Fibroblast of villous mesenchyme (primary cell): ENCODE measurements at regions not wholly inside any gene's neighbourhood (a gene's known extent, or its start where the extent isn't known, plus 50 kb on each side); places are given as distances from the start of the nearest gene placed in this dataset.

Experiments
- DNase-seq: peaks from one replicate; pipeline ENCODE4 v3.0.0-alpha.2; 2010; ENCODE audit warnings: low read depth
- H3K4me3 ChIP-seq: 2 replicates; pipeline ENCODE4 v1.5.1; 2011; ENCODE audit warnings: low read depth, mild to moderate bottlenecking, low read length
- CTCF ChIP-seq: IDR thresholded peaks from 2 replicates; pipeline ENCODE4 v1.5.1; 2012; ENCODE audit warnings: low read depth, mild to moderate bottlenecking, low read length; ENCODE audit not compliant: insufficient read depth

- no peak for TF ChIP-seq CTCF
- H3K4me3 ChIP-seq: no peak overlapping the region
These were observed 458.8 kb upstream of the NOVA1 start for GRCh38 chr14:27056586-27056985.

GRCh38 chr14:27061299-27061698 lies 463.5 kb upstream of the NOVA1 start:
- TF ChIP-seq CTCF: no peak
- no peak for DNase-seq
- no peak overlapping the region for H3K4me3 ChIP-seq

More at GRCh38 chr14:27056586-27056985, 458.8 kb upstream of the NOVA1 start:
- DNase-seq: no peak

- no peak for DNase-seq
- H3K4me3 ChIP-seq: no peak overlapping the region
- TF ChIP-seq CTCF: no peak
These were observed 466.1 kb upstream of the NOVA1 start for GRCh38 chr14:27063959-27064358.

GRCh38 chr14:27065886-27066285 lies 468.1 kb upstream of the NOVA1 start:
- no peak for TF ChIP-seq CTCF
- H3K4me3 ChIP-seq: no peak overlapping the region
- DNase-seq: no peak

GRCh38 chr14:27067961-27068360 lies 470.1 kb upstream of the NOVA1 start:
- no peak for DNase-seq
- no peak for TF ChIP-seq CTCF
- no peak overlapping the region for H3K4me3 ChIP-seq

GRCh38 chr14:27072589-27072988 lies 474.8 kb upstream of the NOVA1 start:
- H3K4me3 ChIP-seq: no peak overlapping the region
- no peak for DNase-seq
- no peak for TF ChIP-seq CTCF

- DNase-seq: no peak
- H3K4me3 ChIP-seq: no peak overlapping the region
- no peak for TF ChIP-seq CTCF
These were observed 477.7 kb upstream of the NOVA1 start for GRCh38 chr14:27075503-27075902.
